Activated CD4-positive, alpha-beta T cell treated with anti-CD3 and anti-CD28 coated beads for 1 hour (primary cell): ENCODE measurements at regions not wholly inside any gene's neighbourhood (a gene's known extent, or its start where the extent isn't known, plus 50 kb on each side); places are given as distances from the start of the nearest gene placed in this dataset.
"Not testable (repeated sequence)": the region's sequence is repeated elsewhere in the genome, so short reads cannot be mapped to it uniquely, and the experiment has no call there.

Experiments used
- DNase-seq: peaks from one replicate; pipeline ENCODE4 v3.0.0-alpha.2; 2020

DNA sequence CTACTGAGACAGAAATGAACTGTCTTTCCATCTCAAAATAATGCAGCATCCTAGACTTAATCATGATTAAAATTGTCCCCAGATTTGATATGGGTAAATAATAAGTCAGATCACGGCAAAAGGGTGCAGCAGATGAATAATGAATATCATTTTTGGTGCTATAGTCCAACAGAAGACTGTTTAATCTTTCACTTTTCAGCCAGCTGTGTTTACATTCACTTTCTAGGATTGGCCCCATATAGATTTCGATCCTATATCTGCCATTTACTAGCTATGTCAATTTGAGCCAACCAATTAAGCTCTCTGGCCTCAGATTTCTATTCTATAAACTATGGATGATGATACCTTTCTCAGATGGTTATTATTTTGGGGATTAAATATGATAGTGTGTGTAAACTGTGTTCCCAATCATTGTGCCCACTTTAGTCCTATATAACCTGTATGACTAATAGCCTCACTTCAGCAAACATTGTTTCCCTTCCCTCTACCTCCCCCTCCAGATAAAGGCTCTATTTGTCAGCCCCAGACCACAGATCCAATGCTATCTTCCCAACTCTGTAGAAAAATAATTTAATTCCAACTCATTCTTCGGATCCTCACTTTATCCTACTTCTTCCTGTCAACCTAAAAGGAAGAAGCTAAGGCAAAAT is 53.6 kb upstream of the NT5E start:
- no peak for DNase-seq

DNA sequence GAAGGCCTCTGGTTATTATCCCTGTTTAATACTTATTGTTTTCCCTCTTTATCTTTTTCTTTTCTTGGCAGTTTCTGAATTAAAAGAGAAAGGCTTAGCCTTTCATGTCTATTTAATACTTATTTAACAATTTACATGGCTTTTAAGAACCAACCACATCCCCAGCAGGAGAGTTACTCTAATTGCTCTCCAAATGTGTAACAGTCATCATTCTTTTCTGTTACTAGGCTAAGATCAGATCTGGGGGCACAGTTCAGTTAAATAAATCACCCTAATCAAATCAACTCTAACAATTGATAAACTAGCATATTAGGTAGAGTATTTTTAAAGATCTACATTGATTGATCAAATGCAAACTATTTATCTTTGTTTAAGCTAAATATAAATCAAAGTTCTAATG is 54.1 kb upstream of the NT5E start:
- no peak for DNase-seq

DNA sequence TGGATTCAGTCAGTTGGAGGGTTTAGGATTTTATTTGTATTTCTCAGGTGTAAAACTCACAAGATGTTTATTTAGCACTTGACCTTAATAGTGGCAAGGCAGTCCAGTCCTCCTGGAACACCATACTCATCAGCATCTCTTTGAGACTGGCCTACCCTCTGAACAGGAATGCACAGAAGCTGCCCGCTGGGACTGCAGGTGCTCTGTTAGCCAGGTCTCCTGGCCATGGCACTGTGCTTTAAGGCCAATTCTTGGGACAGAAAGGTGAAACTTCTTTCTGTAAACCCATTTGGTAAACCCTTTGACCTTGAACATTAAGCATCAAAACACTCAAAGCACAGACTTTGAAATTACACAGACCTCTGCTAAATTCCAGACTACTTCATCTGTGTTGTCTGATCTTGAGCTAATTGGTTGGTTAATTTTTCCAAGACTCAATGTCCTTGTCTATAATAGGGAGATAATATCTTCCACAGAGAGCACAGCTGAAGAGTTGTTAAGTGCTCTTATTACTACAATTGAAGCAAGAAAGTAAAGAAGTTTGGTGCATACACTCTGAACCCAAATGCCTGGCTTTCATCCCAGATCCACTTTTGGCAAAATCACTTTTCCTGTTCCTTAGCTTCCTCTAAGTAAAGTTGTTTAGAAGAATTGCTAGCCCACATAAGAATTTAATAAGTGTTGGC is 54.9 kb upstream of the NT5E start:
- no peak for DNase-seq

DNA sequence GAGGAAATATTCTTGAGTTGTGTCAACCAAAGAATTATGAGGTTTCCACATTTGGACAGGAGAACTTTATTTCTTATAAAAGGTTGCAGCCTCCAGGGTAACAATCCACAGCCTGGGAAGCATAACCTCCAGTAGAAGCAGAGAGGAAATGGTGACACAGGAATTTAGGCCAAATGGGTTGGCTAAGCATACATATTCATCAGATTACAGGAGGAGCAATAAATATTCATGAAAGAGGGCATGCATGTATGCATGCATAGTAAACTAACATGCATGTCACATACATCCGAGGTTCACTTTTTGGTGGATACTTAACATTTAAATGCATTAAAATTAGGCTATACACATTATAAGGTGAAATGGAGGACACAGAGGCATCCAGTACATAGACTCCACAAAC is 55.7 kb upstream of the NT5E start:
- DNase-seq = no peak

DNA sequence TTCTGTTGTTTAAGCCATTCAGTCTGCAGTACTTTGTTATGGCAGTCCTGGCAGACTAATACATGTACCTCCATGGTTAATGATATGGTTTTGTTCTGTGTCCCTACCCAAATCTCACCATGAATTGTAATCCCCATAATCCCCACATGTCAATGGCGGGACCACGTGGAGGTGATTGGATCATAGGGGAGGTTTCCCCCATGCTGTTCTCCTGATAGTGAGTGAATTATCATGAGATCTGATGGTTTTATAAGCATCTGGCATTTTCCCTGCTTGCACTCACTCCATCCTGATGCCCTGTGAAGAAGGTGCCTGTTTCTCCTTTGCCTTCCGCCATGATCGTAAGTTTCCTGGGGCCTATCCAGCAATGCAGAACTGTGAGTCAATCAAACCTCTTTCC is 57.5 kb upstream of the NT5E start:
- DNase-seq = no peak

DNA sequence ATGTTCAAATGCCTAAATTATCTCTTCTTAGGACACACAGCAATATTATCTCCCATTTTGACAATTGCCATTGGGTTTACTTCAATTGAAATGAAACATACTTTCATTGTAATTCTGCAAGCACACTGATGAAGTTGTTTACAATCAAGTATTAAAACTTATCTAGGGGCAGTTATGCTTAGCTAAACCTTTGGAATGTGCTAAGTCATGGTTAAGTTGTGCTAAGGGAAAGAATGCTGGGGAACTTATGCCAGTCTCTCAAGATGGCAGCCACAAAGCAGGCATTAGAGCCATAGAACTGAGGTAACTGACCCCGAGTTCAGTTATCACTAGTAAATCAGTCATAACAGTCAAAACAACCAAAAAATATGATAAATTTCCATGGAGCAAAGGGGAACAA is 59.1 kb upstream of the NT5E start:
- DNase-seq = no peak

DNA sequence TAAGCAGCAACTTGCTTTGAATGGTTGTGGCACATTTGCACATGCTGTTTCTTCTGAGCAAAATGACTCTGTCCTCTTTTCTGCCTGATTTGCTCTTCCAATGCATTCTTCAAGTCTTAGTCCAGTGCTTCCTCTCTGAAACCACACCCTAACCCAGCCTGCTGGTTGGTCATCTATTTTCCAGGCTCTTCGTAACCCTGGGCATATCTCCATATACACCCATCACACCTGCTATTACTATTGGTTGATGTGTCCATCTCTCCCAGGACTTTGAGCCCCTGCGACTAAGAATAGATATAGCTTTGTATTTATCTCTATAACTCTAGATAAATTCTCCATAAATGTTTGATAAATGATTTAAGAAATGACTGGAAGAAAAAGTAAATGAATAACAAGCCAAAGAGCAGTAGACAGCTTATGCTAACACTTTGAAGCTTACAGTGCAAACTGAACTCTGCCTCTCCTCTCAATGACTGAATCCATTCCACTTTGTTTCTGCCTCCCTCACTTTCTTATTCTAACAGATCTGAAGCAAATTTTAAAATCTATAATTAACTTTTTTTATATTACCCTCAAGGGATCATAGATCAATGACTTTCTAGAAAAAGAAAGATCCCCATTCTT is 59.7 kb upstream of the NT5E start:
- no peak for DNase-seq

DNA sequence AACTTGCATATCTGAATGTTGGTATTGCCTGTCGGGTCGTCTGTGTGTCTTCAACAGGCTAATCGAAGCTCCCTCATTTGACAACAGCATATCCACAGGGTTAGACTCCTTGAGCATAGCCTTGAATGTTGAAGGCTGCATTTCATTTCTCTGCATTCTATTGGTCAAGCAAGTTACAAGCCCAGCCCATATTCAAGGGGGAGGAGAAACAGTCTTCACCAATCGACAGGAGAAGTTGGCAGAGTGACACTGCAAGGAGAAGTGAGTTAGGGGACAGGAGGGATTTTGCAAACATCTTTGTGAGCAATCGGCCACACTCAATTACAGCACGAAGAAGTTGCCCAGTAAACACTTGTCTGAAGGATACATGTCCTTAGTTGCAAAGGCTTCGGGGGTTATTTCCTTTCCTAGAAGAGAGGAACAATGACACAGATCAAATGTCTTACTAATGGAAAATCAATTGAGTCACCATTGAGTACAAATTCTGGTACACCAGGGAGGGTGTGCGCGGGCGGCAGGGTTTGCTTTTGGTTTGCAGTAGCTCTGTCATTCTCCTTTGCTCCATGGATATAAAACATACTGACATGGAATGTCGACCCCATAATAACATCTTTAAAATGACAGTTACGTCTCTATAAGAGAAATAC is 60.6 kb upstream of the NT5E start:
- DNase-seq = no peak

DNA sequence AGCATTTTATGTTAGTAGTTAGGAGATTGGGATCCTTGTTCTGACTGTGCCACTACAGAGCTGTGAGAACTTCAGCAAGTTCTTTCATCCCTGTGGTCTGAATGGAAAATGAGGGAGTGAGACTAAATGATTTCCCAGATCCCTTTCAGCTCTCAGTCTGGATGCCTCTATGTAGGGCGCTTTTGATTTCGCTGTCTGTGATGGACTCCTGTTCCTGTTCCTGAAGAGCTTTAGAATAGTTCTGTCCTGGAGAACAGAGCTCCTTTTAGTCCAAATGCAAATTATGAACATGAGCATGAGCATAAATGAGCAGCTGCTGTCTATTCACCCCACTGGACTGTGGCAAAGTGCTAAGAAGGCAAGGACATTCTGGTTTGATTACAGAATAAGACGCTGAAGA is 61.4 kb upstream of the NT5E start:
- no peak for DNase-seq

DNA sequence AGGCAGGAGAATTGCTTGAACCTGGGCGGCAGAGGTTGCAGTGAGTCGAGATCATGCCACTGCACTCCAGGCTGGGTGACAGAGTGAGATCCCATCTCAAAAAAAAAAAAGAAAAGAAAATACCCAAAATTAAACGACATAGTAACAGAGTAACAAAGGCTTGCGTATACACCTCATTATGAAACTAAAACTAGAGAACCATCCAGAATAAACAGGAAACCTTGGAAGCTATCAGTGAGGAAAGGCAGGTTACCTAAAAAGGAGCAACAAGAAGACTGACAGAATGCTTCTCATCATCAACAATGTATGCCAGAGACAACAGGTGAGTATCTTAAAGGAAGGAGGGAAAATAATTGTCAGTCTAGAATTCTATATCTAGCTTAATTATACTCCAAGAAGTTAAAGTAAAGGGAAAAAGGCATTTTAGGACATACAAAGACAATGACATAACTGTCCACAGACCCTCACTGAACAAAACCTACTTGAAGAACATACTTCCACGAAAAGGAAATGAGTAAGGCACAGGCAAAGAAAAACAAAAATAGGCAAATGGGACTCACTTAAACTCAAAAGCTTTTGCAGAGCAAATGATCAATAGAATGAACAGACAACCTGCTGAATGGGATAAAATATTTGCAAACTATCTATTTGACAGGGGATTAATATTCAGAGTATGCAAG is 64.1 kb upstream of the NT5E start:
- DNase-seq = no peak

DNA sequence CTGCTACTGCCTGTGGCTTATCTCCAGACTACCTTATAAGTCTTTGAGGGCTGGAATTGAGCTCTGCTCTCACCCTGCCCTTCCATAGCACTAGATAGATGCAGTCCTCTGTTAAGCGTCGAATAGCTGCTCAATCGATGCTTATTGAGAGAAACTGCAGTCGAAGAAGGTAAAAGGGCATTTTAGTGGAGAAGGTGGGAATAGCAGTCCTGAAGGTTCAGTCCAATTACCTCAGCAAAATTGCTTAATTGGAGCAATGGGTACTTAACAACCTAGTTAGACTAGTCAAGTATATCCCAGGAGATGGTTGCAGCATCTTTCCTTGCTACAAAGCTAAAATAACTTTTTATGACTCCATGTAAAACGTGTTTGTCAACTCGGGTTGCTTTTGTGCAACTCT is 66.8 kb upstream of the NT5E start:
- no peak for DNase-seq

DNA sequence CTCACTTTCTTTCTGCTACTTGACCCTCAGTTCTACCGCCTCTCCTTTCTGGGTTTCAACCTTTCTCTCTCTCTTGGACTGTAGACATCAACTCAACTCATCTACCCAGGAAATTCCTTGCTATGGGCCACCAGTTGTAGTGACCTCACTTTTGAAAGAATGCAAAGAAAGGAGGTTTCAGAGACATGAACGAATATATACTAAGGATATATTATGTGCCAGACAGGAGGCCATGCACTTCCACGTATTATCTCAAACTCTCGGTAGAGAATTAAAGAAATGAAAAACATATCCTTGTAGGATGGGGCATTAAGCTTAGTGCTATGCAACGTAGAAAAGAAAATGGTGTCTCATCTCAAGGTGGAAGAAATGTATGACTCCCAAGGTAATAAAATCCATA is 67.3 kb upstream of the NT5E start:
- DNase-seq = no peak

DNA sequence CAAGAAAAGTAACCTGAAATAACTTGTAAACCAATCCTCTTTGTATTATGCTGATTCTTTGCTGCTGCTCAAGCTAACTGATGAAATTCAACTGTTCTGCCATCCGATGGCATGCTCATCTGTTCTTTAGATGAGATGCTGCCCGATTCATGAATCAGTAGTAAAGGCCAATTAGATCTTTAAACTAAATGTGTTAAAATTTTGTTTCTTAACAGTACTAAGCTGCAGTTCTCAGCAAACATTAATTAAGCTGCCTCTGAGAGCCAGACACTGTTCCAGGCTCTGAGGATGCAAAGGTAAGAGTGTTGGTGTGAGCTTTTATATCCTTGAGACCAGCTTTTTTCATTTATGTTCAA is 77.0 kb upstream of the NT5E start:
- no peak for DNase-seq

DNA sequence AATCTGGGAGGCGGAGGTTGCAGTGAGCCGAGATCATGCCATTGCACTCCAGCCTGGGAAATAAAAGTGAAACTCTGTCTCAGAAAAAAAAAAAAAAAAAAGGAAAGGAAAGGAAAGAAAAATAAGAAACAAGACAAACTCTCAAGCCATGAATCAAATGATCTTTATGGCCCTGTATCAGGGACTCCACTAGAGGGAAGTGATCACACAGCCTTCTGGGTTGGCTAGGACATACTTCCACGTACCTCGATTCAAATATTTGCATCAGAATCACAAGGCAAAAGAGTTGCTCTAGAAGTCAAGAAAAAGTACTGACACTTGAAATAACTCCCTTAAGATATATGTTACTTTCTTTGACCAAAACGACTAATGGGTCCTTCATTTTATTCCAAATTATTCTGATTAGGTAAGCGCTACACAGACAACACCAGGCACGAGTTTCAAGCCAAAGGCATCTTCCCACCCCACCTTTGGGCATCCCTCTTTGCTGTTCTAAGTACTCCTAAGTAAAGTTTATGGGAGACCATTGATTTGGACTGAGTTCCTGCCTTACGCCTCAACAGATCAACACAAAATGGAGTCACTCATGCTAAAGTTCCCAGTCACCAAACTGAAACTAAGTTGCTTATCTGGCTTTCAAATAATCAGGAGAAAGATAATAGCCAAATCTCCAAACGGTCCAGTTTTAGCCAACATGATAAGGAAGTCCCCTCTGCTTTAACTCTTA is 77.5 kb upstream of the NT5E start:
- DNase-seq = no peak

DNA sequence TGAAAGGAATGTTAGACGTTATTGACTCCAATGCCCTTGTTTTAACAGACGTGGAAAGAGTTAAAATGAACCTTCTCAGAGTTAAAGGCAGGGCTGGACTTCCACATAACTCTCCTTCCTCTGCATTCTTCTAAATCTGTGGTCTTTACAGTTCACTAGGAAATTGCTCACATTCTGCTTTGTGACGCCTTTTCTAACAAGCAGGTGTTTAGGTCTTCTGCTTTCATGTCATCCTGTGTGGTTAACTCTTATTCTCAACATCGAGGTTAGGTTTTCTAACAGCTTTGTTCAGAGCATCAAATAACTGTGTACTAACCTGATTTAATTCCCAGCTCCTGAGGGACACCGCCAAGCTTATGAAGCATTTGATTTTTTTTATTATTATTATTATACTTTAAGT is 81.3 kb upstream of the NT5E start:
- DNase-seq = no peak

DNA sequence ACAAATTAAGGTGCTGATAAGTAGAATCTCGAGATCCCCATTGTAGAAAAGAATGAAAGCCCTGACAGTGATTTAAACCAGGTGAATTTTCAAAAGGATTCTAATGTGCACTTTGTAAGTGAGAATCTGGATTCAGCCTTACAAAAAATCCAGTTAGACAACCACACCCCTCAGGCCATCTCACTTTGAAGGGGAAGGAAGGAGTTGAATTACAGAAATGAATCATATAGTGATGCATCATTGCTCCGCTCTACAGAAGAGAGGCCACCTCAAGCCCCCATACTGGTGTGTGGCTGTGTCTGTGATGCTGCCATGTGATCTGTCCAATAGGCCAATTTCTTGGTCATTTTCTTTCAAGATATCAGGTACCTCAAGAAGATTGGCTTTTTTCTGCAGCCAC is 85.5 kb upstream of the NT5E start:
- DNase-seq = no peak

DNA sequence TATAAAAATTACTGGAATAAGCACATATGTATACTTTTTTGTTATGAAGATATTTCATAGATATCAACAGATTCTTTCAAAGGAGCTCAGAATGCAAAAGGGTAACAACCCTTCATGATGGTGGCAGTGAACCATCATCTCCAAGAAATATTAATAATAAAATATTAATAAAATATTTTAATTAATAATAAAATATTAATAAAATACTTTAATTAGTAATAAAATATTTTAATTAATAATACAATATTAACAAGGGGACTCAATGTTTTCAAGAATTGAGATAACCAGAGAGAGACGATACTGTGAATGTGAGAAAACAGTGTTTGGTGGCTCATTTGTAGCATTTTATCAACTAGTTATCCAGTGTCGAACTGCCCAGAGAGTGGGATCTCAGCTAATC is 86.0 kb upstream of the NT5E start:
- DNase-seq = no peak

DNA sequence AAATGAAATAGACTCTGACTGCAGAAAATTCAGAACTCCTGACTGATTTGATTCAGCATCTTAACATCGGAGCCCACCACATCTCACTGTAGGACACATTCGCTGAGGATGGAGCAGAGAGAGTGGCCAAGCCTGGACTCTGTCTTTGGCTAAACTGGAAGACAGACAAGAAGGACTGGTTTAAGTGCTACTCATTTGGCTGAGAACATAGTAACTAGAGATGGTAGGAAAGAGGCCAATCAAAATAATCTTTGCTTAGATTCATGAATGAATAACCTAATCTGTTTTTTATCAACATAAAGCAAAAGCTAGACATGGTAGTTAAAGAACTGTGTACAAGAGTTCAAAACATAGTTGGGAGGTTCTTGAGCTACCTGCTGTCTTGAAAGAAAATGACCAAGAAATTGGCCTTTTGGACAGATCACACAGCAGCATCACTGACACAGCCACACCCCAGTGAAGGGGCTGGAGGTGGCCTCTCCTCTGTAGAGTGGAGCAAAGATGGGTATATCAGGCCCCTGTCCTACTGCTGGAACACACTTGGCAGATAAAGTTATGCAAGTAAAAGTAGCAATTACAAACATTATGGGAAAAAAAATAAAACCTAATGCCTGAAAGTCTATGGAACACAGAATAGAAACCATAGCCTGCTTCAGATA is 87.1 kb upstream of the NT5E start:
- DNase-seq = no peak

DNA sequence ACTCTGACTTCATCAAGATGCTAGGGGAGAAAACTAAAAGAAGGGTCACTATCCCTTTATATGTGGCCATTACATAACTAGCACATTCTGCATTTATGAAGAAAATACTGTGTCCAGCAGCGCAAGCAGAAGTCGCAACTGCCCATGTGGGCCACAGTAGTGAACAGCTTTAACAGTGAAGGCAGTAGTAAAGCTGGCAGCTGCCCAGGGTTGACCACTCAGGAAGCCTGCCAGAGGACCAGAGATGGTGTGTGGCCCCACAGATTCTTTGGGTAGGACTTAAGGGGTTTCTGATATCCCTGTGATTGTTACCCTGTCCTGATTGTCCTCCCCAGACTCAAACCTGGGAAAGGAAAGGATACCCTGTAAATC is 88.3 kb upstream of the NT5E start:
- DNase-seq = no peak

DNA sequence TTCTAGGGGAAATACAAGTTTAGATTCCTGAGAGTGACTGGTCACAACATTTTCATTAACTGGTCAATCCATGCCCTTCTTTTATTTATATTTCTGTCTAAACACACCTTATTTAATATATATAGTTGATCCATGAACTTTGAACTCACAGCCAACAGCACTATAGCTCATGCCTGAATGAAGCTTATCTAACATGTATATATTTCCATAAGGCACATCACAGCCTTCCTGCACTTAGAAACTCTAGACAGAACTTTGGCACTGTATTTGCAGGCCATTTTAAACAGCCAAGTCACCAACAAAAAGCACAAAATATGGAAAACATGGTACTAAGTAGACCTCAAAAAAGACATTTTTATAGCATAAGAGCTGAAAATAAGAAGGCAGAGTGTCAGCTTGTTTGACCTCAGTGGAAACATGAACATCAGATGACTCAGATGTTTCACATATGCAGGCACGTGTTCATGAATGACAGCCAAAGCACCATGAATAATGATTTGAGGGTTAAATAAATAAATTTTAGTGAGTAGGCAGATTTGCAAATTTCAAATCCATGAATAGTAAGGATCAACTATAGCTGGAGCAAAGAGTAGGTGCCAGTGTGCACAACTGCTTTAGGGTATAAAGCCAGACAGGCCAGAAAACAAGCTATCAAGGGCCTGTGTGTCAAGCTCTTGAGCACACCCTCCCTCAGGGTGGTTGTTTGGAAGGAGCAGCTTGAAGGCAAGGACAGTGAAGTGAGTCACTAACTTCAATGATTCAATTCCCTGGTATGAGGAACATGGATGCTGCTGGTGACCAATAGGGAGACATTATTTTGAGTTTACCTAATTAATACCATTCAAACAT is 88.9 kb upstream of the NT5E start:
- no peak for DNase-seq

DNA sequence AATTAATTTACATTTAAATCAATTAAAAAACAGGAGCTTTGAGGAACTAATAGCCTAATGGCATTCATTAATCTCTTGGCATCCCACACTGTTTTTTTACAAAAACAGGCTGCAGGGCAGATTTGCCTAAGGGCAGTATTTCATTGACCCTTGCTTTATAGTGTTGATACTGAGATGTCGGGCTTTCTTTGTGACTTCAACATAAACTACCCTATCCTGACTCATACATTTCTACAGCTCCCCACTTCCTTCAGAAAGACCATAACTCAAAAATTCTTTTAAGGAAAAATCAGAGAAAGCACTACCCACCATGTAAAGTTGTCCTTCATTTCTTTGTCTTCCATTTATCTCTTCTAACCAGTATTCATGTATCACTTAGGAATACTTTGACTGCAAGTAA is 92.2 kb upstream of the NT5E start:
- no peak for DNase-seq

DNA sequence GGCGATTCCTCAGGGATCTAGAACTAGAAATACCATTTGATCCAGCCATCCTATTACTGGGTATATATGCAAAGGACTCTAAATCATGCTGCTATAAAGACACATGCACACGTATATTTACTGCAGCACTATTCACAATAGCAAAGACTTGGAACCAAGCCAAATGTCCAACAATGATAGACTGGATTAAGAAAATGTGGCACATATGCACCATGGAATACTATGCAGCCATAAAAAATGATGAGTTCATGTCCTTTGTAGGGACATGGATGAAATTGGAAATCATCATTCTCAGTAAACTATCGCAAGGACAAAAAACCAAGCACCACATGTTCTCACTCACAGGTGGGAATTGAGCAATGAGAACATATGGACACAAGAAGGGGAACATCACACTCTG is 93.1 kb upstream of the NT5E start:
- not testable (repeated sequence) for DNase-seq
